GM20431 (cell line): ENCODE measurements at regions not wholly inside any gene's neighbourhood (a gene's known extent, or its start where the extent isn't known, plus 50 kb on each side); places are given as distances from the start of the nearest gene placed in this dataset.
"Not testable (repeated sequence)": the region's sequence is repeated elsewhere in the genome, so short reads cannot be mapped to it uniquely, and the experiment has no call there.

Experiments used
- in situ Hi-C: fragments of 300-500 bp; cut with MseI, MboI; formaldehyde crosslinking; loops from one replicate; pipeline ENCODE4 v1.15.0; 2020; ENCODE audit warnings: low sequenced_read_pairs; ENCODE audit not compliant: unreplicated experiment

DNA sequence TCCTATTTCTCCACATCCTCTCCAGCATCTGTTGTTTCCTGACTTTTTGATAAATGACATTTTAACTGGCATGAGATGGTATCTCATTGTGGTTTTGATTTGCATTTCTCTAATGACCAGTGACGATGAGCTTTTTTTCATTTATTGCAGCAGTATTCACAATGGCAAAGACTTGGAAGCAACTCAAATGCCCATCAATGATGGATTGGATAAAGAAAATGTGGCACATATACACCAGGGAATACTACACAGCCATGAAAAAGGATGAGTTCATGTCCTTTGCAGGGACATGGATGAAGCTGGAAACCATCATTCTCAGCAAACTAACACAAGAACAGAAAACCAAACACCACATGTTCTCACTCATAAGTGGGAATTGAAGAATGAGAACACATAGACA is 329.0 kb upstream of the DAB2 start:
- in situ Hi-C loops, result not testable (repeated sequence)

DNA sequence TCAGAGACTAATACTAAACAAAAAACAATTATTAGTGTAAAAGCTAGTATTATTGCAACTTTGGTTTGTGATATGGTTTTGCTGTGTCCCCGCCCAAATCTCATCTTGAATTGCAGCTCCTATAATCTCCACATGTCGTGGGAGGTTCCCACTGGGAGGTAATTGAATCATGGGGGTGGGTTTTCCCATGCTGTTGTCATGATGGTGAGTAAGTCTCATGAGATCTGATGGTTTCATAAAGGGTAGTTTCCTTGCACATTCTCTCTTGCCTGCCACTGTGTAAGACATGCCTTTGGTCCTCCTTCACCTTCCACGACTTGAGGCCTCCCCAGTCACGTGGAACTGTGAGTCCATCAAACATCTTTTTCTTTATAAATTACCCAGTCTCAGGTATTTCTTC is 325.9 kb upstream of the DAB2 start:
- in situ Hi-C loops, result no loop called here

DNA sequence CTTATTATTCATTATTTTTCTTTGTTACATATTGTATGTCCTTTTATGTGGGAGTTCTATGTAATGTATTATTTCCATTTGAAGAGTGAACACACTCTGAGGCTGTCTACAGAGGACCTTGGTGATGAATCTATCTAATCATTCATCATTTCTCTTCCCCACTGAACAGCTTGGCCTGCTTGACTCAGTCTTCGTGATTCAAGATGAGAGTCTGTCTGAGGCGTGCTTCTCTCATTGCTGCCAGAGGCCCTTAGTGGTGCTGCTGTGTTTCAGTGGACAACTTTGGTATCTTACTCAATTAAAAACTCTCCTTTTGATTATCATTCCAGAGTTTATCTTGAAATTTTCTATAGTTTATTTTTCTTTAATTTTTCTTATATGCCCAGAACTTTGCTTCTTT is 318.1 kb upstream of the DAB2 start:
- in situ Hi-C loops, result no loop called here

DNA sequence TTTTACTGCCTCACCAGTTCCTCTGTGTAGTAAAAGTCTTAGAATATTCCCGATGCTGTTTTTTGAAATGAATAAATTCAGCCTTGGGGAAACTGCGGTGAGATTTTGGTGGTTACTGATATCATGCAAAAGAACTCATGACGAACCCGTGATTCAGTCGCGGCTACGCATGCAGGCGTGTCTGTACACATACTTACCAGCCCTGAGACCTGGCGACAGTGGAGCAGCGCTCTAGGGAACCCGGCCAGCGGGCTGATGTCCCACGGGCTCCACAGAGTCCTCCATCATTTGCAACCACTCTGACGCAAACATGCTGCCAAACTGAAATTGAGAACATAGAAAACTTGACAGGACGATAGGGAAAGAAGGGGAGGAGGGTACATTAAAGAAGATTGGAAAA is 315.6 kb upstream of the DAB2 start:
- in situ Hi-C loops, result no loop called here

DNA sequence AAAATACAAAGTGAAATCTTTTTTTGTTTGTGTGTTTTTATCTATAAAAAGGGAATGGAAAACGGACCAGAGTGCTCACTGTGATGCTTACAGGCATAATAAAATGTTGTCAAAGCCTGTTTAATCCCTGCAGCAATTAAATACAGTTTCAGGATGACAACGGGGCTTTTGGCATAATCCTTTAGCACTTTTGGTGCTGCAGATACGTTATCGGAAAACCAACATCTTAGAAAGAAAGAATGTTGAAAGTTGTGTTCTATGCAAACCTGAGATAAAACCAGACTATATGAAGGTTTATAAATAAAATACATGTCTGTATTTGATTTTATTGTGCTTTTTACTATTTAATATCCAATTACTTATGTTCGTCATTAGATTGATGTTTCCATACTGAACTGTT is 307.4 kb upstream of the DAB2 start:
- in situ Hi-C loops, result no loop called here

DNA sequence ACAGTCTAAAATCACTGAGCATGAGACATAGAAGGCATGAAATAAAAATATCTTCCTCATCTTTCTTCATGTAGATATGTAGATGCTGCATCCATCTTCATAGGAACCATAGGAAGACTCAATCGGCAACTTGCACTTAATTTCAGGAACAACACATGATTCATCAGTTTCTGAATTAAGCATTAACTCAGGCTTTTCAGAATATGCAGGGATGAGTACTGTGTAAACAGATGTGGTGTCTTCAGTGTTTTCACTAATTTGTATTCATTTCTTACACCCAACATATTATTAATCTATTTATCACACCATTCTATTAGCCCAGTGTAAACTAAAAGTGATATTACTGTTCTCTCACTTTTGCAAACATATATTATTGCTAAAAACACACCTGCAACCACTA is 305.9 kb upstream of the DAB2 start:
- in situ Hi-C loops, result no loop called here

DNA sequence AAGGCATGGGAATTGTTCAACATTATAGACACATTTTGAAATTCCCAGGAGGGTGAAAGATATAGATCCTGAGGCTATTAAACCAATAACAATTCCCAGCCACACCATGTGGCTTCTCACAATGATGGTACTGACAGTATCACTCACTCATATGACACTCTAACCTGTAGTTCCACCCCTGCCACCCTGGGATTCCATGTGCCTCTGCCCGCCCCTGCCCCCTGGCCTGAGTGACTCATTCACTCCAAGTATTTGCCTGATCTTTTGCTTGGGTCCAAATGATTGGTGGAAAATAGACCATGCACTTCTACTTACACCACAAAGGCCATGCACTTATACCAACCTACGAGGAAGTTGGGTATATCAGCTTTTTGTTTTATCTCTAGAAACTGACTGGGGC is 305.2 kb upstream of the DAB2 start:
- in situ Hi-C loops, result no loop called here

DNA sequence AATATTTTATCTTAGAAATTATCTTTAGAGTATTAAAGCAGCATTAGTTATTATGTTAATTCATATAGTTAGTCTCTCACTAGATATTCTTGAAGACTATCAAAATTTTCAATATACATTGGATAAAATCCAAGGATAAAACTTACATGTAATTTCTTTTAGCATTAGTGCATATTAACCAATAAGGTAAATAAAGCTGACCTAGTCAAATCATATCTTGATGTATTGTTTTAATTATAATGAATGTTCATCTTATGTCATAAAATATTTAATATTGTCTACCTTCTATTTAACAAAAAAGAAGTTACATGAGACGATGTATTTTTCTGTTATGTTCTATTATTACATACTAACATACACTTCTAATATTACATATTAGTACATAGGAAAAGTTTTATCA is 301.7 kb upstream of the DAB2 start:
- in situ Hi-C loops, result no loop called here

DNA sequence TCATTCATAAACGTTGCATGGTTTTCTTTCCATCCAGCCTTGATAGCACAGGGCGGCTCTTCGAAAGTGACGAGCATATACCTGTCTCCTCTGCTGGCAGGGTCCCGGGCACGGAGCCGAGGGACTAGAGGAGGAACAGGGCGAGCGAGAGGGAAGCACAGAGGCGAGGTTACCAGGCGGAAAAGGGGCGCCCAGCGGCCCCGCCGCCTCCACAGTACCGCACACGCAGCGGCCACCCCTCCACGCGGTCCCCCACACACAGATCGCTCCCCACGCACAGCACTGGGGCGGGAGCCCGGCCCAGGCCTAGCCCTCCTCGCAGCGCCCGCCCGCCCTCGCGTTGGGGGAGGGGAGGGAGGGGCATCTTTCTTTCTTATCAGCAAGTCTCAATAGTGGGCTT is 296.6 kb upstream of the DAB2 start:
- in situ Hi-C loops, result no loop called here

DNA sequence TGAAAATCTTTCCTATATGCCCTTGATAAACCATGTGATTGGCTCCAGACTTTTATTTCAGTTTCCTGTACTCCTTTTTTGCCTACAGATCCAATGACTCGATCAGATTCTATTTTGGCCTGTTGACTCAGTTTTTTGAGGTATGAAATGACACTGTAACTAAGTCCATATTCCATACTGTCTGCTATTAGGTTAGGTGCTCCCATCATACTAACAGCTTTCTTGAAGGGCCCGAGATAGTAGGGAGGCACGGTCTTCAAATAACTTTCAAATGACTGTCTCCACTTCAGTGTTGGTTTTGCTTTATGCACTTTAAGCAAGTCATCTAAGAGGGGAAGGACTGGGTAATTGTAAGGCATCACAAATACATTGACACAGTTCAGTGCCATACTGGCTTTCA is 295.4 kb upstream of the DAB2 start:
- in situ Hi-C loops, result no loop called here

DNA sequence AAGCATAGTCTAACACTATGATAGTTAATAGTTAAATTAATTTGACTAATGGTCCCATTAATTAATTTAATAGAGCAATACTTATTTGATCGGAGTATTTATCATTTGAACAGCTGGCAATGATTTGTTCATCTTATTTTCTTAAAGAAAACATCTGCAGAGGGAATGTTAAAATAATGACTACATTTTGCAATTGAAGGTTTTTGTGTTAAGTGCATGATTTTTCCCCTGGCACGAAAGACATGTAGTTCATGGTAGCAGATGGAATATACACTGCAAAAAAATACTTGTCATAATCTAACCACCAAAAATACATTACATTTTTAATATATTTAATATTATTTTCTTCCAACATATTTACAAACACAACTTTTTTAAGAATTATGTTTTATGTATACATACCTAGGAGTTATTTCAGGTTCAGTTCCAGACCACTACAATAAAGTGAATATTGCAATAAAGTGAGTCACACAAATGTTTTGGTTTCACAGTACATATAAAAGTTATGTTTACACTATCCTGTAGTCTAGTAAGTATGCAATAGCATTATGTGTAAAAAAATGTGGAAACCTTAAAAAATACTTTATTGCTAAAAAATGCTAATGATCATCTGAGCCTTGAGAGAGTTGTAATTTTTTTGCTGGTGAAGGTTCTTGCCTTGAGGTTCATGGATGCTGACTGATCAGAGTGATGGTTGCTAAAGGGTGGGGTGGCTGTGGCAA is 292.6 kb upstream of the DAB2 start:
- in situ Hi-C loops, result no loop called here

DNA sequence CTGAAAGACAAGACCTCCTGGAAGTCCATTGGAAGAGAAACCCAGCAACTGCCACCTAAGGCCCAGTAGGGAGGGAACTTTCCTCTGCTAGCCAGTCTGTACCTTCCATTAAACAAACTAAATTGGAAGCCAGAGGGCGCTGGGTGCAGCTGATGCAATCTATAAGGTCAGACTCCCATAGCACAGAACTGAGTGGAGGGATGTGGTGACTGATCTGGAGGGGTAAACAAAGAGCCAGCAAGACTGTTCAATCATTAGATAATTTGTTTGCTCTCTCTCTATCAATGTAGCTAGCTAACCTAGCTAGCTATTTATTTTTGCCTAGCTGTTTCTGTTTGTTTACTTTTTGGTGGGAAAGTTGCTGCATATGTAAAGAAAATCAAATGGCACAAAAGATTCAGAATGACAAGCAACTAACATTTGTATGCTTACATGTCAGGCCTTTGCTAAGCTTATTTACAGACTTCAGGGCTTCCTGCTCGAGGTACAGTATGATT is 291.8 kb upstream of the DAB2 start:
- in situ Hi-C loops, result no loop called here

DNA sequence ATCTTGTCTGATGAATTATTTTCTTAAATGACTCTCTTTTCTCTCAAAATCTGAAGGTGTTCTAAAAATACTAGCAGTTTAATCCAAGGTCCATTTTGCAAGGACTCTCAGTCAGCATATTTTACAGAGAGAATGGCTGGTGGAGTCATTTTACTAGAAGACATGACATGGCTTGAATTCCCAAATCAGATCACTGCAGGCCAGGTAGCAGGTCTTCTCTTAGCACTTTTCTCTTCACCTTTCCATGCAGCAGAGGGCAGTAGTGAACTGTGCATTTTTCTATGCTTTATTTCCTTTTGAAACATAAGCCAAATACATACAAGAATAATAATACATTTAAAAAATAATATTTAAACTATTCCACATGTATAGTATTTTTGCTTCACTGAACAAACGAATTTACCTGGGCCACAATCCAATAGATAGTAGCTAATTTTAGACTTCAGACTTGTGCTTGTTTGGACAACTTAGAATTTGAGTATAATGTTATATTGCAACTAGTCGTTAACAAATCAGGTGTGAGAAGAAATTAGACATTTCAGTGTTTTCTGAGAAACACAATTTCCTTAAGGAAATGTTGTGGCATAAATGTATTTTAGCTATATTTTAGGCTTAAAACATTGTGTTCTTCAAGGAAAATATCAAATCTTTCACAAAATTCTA is 289.4 kb upstream of the DAB2 start:
- in situ Hi-C loops, result no loop called here

DNA sequence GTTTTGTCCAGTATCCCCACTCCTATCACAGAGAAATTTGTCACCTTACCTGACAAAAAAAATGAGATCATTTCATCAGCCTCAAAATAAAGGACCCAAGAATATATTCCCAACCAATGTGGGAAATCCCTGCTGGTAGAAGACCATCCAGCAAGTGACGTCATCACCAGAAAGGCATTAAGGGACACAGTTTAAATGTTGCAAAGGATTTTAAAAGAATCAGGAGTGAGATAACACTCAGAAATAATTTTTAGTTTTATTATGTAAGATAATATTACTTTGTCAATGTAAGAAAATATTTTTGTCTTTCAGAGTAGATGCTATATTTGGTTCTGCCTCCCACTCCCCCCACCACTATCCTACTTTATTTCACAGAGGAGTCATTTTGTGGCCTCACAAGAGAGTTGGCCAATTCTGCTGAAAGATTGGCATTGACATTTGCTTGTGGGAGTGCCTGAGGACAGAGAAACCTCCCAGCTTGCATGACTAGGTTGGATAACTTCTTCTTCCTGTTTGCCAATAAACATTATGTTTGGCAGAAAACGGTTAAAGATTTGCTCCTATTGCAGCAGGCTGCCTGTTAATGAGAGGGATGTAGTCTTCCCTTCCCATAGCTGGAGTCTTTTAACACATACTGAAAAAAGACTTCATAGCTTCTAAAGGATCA is 288.6 kb upstream of the DAB2 start:
- in situ Hi-C loops, result no loop called here

DNA sequence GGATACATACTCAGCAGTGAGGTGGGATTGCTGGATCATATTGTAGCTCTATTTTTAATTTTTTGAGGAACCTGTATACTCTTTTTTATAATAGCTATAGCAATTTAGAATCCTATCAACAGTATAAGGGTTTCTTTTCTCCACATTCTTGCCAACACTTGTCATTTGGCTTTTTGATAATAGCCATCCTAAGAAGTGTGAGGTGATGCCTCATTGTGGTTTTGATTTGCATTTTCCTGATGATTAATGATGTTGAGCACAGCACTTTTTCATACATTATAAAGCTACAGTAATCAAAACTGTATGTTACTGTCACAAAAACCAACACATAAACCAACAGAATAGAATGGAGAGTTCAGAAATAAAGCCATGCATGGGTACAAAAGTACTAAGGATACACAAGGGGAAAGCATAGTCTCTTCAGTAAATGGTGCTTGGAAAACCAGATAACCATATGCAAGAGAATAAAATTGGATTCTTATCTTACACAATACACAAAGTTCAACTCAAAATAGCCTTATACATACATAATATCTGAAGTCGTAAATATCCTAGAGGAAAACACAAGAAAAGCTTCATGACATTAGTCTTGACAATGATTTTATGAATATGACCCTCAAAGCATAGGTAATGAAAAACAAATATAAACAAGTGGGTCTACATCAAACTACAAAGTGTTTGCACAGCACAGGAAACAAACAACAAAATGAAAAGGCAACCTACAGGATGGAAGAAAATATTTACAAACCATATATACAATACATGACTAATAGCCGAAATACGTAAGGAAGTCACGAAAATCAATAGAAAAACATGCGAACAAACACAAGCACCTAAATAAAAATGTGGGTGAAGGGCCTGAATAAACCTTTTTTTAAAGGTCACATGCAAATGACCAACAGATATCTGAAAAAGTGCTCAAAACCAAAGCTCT is 287.8 kb upstream of the DAB2 start:
- in situ Hi-C loops, result no loop called here

DNA sequence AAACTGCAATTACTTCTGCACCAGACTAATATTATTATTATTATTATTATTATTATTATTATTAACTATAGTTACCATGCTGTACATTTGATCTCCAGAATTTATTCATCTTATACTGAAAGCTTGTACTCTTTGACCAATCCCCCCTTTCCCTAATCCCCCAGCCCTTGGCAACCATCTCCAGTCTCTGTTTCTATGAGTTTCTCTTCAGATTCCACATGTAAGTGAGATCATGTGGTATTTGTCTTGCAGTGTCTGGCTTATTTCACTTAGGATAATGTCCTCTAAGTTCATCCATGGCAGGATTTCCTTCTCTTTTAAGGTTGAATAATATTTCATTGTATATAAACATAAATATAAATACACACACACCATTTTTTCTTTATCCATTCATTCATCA is 287.0 kb upstream of the DAB2 start:
- in situ Hi-C loops, result no loop called here

DNA sequence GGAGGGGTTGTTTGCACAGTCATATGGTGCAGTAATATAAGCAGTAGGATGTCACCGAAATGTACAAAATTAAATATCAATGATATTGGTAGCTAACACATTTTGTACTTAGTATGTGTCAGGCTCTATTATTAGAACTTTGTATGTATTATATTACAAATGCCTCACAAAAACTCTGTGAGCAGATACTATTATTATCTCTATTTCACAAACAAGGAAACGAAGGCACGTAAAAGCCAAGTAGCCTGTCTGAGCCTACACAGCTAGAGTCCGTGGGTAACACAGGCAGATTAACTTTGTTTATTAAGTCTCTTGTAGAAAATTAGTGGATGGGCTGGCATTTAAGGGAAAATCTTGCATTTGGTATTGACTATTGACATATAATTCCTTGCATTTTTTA is 284.3 kb upstream of the DAB2 start:
- in situ Hi-C loops, result no loop called here

DNA sequence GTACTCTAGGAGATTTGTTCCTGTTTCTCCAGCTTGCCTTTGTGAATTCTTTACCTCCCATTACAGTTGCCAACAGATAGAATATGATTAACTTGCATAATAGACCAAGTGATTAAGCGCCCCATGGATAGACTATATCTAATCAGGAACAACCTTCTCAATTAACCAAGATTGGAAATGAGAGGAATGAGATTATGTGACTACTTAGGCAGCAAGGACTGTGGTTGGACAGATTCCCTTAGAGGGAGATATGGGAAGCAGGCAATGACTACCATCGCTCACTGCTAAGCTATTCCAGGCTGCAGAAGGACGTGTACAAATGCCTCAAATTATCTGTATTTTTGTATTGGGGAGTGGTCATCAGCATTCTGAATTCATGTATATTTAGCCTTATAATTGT is 278.1 kb upstream of the DAB2 start:
- in situ Hi-C loops, result no loop called here

DNA sequence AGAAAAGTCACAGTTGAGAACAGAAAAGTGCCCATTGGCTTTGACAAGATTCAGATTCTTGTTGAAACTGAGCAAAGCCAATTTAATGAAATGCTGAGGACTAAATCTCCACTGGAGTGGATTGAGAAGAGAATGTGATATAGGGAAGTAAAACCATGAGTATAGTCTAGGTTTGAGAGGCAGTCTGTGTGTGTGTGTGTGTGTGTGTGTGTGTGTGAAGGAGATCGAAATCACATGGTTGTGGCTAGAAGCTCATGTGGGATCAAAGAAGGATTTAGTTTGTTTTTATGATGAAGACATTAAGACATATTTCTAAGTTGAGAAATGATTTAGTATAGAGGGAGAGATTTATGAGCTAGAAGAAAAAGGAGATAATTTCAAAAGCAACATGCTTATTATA is 275.7 kb upstream of the DAB2 start:
- in situ Hi-C loops, result no loop called here

DNA sequence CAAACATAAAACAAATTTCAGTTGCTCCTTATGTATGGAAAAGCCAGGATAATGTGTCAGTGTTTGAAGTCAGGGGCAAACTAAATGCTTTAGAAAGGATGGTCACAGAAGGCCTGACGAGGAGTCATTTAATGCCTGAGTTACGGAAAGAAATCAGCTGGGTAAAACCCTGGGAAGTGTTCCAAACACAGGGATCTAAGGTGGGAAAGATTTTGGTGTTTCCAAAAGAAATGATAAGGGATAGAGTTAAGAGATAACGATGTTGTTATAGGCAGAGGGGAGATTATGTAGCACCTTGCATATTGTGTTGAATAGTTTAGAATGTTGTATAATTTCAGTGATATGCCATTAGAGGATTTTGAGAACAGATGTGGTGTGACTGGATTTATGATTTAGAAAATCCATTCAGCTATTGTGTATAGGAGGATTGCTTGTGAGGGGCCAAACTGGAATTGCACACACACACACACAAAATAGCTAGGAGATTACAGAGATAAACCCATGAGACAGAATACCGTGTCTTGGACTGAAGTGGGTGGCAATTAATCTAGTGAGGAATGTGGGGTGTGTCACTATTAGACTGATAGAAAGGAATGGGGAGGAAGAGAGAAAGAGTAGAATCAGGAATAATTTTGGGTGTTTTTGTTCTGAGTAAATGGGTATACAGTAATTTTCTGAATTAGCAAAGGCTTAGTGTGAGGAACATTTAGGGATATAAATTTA is 274.2 kb upstream of the DAB2 start:
- in situ Hi-C loops, result loop anchor here (10.0 kb wide), 1 partner anchor 104 kb away; no protein-coding TSS in a partner anchor
